ENCODE measurements at regions not wholly inside any gene's neighbourhood (a gene's known extent, or its start where the extent isn't known, plus 50 kb on each side); places are given as distances from the start of the nearest gene placed in this dataset.

- no peak for TF ChIP-seq CTCF (IDR thresholded peaks at IDR 0.05)
- no peak for TF ChIP-seq POLR2A (IDR thresholded peaks at IDR 0.05)
Measured at GRCh38 chr18:28588884-28589549, 412.1 kb upstream of the CDH2 start.

All from body of pancreas (tissue), 4 donors.